ENCODE measurements at regions not wholly inside any gene's neighbourhood (a gene's known extent, or its start where the extent isn't known, plus 50 kb on each side); places are given as distances from the start of the nearest gene placed in this dataset.

DNA sequence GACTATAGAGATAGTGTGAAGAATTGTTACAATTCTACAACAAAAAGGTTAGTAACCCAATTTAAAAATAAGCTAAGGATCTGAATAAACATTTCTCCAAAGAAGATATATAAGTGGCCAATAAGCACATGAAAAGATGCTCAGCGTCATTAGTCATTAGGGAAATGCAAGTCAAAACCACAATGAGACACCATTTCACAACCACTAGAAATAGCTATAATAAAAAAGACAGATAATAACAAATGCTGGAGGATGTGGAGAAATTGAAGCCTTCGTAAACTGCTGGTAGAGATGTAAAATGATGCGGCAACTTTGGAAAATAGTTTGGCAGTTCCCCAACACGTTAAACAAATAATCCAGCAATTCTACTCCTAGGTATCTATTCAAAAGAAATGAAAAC, 366.5 kb upstream of the POU3F3 start:
- DNase-seq (ENCODE audit: low read depth in 3 of 3, low spot score in 2 of 3): no peak

DNA sequence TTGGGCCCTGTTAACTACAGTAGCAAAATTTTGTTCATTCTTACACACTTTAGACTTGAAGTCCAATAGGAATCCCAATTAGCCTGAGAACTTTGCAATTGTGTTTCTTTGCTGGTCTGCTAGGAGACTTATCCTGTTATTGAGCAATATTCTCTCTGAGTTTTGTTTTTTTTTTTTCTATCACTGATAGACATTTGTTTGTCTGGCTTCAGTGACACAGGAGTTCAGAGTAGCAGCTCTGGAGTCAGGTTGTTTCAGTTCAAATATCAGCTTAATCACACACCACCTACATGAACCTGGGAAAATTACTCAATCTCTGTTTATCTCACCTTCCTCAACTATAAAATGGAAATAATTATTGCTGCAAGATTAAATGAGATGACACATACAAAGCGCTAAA, 360.2 kb upstream of the POU3F3 start:
- DNase-seq (ENCODE audit: low read depth in 3 of 3, low spot score in 2 of 3): no peak

DNA sequence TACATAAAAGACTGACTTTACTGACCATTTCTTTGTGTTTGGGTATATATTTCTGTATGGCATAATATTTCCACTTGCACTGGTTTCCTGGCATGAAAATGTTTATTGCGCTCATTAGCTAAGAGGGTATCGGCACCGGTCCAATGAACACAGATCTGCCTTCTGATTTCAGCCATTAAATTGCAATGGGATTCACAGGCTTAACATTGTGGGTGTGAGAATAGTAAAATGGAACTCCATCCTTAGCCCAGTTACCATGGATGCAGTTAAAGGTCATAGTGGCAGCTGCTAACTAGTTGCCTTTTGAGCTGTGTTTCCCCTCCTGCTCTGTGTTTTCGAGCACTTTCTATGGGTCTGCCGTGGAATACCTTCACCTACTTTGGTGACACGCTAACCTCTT, 352.6 kb upstream of the POU3F3 start:
- no peak for DNase-seq (ENCODE audit: low read depth in 3 of 3, low spot score in 2 of 3)

DNA sequence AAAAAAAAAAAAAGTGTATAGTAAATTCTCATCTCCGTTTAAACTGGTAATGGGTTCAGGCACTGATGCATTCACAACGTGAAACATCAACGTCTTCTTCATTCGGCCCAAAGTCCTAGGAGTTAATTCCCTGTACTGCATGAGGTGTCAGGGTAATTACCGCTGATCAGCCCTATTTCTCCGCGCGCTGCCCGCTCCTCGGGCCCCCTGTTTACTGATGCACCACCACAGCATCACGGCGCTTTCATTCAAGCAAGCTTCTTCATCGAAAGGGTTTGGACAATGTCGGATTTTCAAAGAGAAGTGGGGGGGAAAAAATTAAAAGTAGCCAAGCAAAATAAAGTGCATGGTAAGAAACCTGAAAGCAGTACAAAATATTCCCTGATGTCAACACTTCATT, 352.0 kb upstream of the POU3F3 start:
- DNase-seq (ENCODE audit: low read depth in 3 of 3, low spot score in 2 of 3): no peak

DNA sequence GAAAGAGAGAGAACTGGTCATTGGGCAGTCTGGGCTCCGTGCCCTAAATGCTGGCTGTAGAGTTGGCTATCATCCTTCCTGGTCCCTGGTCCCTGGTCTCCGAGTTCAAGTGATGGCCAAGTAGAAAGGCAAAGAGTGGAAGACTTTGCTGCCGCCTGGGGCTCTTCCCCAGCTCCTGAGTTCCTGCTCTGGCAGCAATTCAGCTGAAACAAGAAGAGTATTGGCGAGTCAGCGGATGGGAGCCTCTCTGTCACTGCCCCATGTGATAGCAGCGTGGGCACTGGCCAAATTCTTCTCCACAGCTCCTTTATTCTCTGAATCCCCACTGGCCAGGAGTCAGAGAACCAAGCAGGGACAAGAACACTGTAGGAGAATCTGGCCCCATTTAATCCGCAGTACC, 351.0 kb upstream of the POU3F3 start:
- DNase-seq (ENCODE audit: low read depth in 3 of 3, low spot score in 2 of 3): no peak

DNA sequence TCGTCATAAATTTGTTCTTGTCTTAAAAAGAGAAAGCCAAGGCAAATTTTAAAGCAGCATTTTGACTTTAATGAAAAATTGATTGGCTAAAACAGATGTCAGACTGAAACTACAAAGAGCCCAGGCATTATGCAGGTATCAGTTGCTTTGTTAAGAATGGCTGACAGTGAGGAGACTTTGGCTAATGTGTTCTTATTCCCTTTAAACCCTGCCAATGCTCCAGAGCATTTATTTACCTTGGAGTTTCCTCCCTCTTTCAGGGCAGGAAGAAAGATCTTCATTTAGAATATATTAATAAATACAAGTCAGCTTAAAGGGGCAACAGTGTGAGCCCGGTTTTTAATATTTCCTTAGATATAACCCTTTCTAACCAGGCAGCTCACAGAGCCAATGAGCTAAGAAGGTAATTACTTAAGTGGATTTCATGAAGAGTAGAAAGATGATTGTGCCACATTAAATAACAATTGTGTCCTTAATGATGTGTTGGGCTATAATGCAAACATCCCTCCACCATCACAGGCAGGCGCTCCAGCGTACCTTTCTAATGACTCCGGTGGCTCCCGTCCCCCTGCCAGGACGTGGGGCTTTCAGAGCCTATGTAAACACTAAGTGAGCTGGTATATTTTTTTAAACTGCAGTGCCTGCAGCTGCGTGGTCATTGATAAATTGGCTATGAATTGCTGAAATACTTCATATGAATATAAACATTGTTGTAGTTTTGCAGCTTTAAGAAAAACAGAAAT, 349.4 kb upstream of the POU3F3 start:
- DNase-seq (ENCODE audit: low read depth in 3 of 3, low spot score in 2 of 3): no peak

DNA sequence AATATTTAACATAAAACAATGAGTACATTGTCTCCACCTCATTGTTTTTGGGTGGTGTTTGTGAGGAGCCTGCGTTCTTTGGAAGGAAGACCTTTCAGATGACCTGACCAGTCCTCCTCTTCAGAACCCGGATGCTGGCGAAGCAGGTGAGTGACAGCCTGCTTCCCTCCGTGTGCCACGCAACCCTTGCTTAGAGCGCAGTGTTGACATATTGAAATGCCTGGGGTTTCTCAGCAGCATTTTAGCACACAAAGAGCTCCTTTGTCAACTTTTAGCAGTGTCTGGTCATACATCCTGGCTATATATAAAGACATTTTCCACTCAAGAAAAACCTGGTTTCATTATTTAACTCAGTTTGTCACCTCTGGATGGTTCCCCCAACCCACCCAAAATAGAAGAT, 335.7 kb upstream of the POU3F3 start:
- no peak for DNase-seq (ENCODE audit: low read depth in 3 of 3, low spot score in 2 of 3)

DNA sequence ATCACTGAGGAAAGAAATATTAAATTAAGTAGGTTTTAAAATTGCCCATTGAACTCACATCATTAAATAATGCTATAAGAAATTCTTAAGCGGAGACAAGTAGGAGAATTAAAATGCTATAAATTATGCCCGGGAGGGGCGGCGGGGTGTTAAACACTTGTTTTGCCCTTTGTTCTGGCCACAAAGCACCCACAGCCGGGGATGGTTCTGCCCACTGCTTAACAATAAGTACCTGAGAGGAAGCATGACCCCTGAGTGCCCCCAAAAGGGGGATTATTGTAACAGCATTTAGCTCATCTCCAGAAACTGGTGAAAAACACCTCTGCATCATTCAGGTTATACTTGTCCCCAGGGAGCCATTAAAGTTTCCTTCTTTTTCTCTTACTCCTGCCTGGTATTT, 332.7 kb upstream of the POU3F3 start:
- no peak for DNase-seq (ENCODE audit: low read depth in 3 of 3, low spot score in 2 of 3)

DNA sequence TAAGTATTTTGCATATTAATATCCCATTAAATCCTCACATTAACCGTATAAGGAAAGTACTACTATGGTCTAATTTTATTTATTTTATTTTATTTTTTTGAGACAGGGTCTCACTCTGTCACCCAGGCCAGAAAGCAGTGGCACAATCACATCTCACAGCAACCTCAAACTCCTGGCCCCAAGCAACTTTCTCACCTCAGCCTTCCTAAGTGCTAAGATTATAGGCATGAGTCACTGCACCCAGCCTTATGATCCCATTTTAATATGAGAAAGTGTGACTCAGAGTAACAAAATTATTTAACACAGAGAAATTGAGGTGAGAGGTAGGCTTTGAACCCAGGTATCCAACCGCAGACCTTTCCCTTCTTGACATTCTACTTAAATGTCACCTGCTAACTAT, 330.0 kb upstream of the POU3F3 start:
- DNase-seq (ENCODE audit: low read depth in 3 of 3, low spot score in 2 of 3): no peak

DNA sequence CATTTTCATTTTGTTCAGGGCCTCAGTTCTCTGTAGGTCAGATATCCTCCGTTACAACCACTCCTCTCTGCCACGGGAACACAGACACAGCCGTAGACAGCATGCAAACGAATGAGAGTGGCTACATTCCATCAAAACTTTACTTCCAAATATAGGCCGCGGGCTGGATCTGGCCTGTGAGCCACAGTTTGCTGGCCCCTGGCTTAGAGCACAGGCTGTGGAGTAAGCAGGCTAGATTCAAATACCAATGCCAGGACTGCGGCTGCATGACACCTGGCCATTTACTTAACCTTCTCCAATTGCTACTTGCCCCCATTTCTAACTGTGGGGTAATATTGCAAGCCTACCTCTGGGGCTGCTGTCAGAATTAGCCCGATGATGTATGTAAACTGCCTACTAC, 325.8 kb upstream of the POU3F3 start:
- no peak for DNase-seq (ENCODE audit: low read depth in 3 of 3, low spot score in 2 of 3)

DNA sequence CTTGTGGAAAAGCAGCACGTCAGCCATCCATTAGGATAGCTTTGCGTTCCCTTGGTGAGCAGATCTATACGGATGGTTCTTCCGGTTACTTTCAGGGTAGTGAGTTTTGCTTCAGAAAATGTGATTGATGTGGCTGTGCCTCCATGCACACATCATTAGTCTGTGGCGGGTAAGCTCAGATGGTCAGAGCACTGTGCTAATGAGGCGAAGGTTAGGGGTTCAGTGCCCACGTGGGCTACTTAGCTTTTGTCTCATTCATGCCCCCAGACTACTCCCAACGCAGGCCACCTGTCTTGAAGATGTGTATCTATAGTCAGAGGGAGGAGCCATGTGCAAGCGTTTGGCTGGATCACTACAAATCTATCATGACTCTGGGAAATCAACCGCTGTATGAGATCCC, 322.8 kb upstream of the POU3F3 start:
- DNase-seq (ENCODE audit: low read depth in 3 of 3, low spot score in 2 of 3): no peak

DNA sequence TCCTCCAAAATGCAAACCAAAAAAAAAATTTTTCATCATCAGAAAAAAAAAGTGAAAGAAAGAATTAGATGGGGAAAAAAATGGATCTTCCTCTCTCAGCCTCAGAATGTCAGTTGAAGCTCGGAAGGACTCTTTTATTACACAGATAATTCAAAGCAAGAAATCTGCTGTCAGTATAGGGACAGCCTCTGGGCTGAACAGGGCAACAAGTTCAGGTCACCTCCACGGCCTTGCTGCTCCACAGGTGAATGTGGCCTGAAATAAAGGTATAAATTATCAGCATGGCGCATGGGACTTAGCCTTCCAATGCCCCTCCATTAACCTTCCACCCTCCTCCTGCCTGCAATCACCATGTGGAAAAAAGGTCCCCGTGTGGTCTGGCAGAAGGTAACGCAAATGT, 316.8 kb upstream of the POU3F3 start:
- no peak for DNase-seq (ENCODE audit: low read depth in 3 of 3, low spot score in 2 of 3)

DNA sequence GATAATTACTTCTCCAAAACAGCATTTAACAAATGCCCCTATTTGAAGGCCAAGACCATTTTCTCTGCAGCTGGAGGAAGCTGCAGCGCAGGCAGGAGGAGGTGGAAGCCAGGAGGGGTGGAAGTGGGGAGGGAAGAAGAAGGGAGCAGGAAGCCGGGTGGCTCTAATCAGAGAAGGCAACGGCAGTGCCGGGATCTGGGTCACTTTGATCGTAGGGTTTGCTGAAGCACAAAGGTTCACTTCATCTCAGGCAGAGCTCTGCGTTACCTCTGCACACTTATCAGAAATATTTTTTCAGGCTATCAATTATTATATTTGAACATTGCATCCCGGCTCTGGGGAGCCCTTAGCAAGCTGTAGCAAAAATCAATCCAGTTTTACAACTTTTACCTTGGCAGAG, 315.8 kb upstream of the POU3F3 start:
- DNase-seq (ENCODE audit: low read depth in 3 of 3, low spot score in 2 of 3): no peak

DNA sequence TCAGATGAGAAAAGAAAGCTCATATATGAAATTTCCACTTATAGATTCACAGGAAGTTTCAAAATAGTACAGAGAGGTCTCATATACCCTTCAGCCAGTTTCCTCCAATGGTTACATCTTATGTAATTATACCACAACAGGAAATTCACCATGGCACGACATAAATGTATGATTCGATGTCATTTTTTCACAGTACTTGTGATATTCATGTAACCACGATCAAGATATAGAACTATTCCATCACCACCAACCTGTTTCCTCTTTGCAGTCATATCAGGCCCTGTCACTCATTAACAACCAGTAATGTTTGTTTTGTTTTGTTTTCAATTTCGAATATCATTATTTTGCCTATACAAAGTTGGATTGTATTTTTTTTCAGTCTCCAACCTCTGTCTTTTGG, 314.3 kb upstream of the POU3F3 start:
- DNase-seq (ENCODE audit: low read depth in 3 of 3, low spot score in 2 of 3): no peak

DNA sequence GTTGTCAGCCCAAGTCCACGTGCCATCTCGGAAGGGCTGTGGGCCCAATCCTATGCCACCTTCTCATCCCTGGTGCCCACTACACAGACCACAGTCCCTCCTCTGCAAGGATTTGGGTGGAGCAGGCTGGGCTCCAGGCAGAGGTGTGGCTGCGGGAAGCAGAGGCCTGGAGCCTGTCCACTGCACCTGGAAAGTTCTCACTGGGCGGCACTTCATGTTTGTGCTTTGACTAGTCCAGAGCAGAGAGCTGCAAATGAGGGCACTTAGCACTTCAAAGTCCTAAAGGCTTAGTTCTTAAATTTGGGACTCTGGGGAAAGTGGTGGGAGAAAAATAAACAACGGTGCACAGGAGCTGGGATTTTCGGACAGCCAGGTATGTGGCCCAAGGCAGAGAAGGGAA, 308.9 kb upstream of the POU3F3 start:
- no peak for DNase-seq (ENCODE audit: low read depth in 3 of 3, low spot score in 2 of 3)

DNA sequence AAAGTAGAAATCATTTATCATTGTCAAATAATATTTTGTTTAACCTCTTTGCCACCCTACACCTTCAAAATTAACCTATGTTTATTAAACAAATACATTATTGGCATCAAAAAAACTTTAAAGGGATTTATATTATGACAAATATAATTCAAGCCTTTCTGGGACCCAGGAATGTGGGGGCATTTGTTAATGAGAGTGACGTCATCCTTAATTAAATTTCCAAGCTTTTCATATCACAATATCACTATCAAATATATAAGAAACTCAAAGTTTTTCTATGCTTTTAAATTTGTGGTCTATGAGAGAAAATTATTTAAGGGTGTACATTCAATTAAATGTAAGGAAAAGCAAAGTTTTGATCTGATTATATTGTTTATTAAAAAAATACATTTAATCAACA, 307.4 kb upstream of the POU3F3 start:
- no peak for DNase-seq (ENCODE audit: low read depth in 3 of 3, low spot score in 2 of 3)

DNA sequence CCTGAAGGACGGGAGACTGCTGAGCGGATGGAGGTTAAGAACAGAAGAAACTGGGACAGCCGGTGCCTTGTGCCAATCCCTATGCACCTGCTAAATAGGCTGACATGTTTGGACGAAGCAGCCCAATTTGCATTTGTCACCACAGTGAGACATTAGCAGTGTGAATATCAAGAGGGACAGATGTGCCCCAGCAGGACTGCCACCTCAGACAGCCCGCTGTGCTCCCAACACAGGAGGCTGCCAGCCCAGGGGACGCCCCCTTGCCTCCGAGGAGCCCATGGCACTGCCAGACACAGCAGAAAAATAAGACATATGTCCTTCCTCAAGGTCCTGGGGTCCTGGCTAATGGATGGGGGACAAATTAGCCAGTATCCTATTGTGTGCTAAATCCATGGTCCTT, 306.7 kb upstream of the POU3F3 start:
- no peak for DNase-seq (ENCODE audit: low read depth in 3 of 3, low spot score in 2 of 3)

DNA sequence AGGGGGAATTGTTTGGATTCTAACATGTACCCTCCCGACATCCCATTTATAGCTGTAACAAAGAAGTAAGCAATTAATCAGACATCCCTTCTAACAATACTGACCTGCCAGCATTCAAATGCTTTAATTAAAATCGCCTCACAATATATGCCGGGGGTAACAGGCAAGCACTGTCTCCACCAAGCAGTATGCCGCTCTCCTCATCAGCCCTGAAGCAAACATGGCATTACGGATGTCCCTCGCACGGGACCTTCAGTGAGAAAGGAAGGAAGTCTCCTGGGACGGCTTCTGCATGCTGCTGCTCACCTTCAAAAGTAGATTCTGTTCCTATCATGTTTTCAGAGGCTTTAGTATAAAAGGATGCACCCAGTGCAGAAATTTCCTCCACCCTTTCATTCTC, 292.7 kb upstream of the POU3F3 start:
- no peak for DNase-seq (ENCODE audit: low read depth in 3 of 3, low spot score in 2 of 3)

DNA sequence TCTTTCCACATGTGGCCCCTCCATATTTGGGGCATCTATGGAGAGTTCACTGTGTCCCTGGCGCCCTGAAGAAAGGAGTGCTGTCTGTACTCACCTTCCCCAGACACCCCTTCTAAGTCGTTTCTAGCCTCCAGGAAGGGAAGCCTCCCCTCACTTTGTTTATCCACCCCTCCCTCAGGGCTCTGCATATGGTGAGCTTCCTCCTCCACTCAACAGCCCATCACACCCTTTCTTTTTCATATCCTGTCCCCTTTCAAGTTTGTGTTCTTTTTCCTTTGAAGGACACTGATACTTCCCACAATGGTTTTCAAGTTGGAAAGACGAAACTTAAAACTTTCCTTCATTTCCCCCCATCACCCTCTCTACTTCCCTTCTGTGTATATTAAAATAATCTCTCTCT, 291.4 kb upstream of the POU3F3 start:
- DNase-seq (ENCODE audit: low read depth in 3 of 3, low spot score in 2 of 3): no peak

DNA sequence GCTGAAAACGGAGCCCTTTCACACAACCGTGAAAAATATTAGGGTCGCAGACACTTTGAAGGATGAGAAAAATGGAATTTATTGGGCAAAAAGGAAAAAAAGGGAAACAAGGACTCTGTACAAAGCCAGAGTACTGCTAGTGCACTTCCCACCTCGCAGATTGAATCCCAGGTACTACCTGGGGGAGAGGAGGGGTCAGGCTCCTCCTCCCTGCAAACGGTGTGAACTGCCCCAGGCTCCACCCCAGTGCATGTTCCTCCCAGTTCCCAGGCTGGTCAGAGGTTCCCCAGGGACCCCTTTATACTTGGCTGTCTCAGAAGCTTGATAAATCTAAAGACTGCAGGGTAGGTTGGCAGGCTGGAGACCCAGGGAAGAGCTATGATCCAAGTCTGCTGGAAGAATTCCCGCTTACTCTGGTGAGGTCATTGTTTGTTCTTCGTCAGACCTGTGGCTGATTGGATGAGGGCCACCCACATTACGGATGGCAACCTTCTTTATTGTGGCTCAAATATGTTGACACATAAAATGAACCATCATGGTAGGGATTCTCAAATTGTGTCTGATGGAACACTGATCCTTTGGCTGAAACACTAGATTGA, 290.4 kb upstream of the POU3F3 start:
- no peak for DNase-seq (ENCODE audit: low read depth in 3 of 3, low spot score in 2 of 3)

DNA sequence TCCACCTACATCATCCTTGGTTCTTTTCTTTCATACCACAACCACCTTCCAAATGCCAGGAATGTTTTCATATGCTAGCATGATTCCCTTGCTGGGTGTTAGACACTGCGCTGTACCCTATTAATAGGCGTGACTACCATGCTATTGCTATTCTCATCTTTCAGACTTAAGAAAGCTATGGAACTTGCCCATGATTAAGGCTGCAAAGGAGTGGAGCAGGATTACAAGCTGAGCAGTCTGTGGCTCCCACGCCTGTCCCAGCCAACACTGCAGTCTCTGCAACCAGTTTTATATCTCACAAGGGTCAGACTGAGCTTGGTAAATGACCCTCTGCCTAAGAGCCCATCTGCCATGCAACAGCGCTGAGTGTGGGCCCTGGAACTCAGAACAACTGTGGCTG, 285.7 kb upstream of the POU3F3 start:
- DNase-seq (ENCODE audit: low read depth in 3 of 3, low spot score in 2 of 3): no peak

DNA sequence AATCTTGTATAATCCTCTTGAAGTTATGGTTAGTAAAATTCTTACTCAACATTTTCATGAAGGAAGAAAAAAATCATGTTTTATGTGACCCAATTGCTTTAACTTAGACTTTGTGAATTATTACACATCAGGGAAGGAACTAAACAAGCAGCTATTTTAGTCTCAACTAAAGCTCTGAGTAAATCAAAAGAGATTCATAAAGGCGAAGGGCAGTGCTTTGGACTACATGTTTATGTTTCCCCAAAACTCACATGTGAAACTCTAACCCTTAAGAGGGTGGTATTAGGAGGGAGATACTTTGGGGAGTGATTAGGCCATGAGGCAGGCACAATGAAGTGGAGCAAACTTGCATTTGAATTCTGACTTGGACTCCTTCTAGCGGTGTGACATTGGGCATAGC, 283.7 kb upstream of the POU3F3 start:
- DNase-seq (ENCODE audit: low read depth in 3 of 3, low spot score in 2 of 3): no peak

DNA sequence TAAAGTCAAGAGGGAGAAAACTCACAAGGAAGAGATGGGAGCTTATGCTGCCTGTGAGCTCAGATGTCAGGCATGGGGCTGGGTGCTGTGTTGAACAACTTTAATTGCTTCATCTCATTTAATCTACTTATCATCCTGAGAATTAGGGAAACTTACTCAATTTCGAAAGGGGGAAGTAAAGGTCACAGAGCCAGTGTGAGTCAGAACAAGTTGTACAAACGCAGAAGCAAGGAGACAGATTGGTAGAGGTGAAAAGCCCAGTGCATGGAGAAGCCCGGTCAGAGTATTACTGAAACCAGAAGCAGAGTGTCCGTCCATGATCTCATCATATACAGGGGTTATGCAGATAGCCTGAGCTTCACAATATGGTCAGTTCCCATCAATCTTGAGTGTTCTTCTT, 281.1 kb upstream of the POU3F3 start:
- DNase-seq (ENCODE audit: low read depth in 3 of 3, low spot score in 2 of 3): no peak

Measured in right renal cortex interstitium (tissue), 3 donors.